ENCODE measurements at regions not wholly inside any gene's neighbourhood (a gene's known extent, or its start where the extent isn't known, plus 50 kb on each side); places are given as distances from the start of the nearest gene placed in this dataset.

DNA sequence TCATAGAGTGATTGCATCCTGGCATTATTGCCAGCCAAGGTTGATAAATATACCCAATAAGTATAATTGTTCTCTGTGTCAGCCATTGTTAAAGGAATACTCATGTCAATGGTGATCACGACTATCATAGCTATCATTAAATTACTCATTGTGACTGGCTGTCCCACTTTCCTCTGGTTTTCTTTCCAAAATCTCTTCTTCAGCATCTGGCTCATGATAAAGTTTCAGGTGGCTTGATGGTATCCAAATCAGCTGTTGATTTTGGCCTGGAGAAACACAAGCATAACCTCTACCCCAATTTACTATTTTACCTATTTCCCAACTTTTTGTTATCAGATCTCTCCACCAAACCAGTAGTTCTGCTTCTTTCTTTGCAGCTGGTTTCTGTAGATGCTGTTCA, 67.1 kb upstream of the SPIN2A start:
- Mint-ChIP-seq H3K36me3 (ENCODE audit: insufficient read depth in 1 of 3, low read depth in 3 of 3) (peaks cover 25 to 30% (median 26%) of the 10 kb centered on the region in 3 experiments), H3K27ac (no peak overlapping the region), H3K4me1 (peaks cover 0 to 4% of the 10 kb centered on the region in 2 experiments; a peak in 1 of 4 replicates), H3K4me3 (no peak overlapping the region), H3K27me3 (ENCODE audit: low read depth) (no peaks in the 10 kb centered on the region), H3K9me3 (peaks cover 72 to 77% of the 10 kb centered on the region in 2 experiments)
- Histone ChIP-seq H2BK20ac (ENCODE audit: low read depth, low read length, poor library complexity, severe bottlenecking) (no peak overlapping the region), H3K23ac (ENCODE audit: insufficient read length, low read depth, low read length) (no peak overlapping the region), H4K5ac (ENCODE audit: insufficient read length, low read depth, low read length) (no peak overlapping the region), H4K91ac (ENCODE audit: insufficient read length, low read depth, low read length) (no peak overlapping the region), H3K18ac (ENCODE audit: insufficient read length, low read depth, low read length) (no peak overlapping the region), H3K4me2 (ENCODE audit: insufficient read depth, insufficient read length, low read length) (no peak overlapping the region), H3K79me2 (ENCODE audit: insufficient read depth, low read length) (no peaks in the 10 kb centered on the region), H3K14ac (ENCODE audit: insufficient read depth, low read length) (no peak overlapping the region), H2AK5ac (ENCODE audit: insufficient read length, low read length) (no peak overlapping the region), H4K20me1 (ENCODE audit: control insufficient read depth, insufficient read depth, insufficient read length) (no peaks in the 10 kb centered on the region), H2BK120ac (ENCODE audit: low read depth, low read length, poor library complexity, severe bottlenecking) (no peak overlapping the region), H3K27ac (ENCODE audit: insufficient read length, low read depth, low read length) (no peak overlapping the region), H3K27me3 (ENCODE audit: insufficient read depth, low read length) (no peaks in the 10 kb centered on the region), H3K79me1 (ENCODE audit: insufficient read depth, low read depth, low read length, poor library complexity, severe bottlenecking) (peaks cover 3% of the 10 kb centered on the region), H3K4ac (ENCODE audit: low read depth, low read length) (no peak overlapping the region), H3T11ph (ENCODE audit: low read length) (no peak overlapping the region), H3K9me3 (ENCODE audit: control insufficient read depth, low read depth, low read length) (peaks cover 9% of the 10 kb centered on the region), H2BK15ac (ENCODE audit: low read depth, low read length) (no peak overlapping the region), H3K9ac (ENCODE audit: extremely low read depth, insufficient read length, low read length) (no peak overlapping the region), H2BK12ac (ENCODE audit: insufficient read length, low read depth, low read length) (no peak overlapping the region), H3K23me2 (ENCODE audit: insufficient read length, low read depth, low read length, poor library complexity, severe bottlenecking) (no peaks in the 10 kb centered on the region), H3K56ac (ENCODE audit: insufficient read length, low read depth, low read length) (no peak overlapping the region), H3K4me1 (ENCODE audit: insufficient read depth, low read length) (no peaks in the 10 kb centered on the region), H2BK5ac (ENCODE audit: insufficient read length, low read length) (no peak overlapping the region), H4K8ac (replicated peaks; ENCODE audit: insufficient read length, low read depth, low read length) (no peak overlapping the region), H2AFZ (ENCODE audit: low read length) (no peak overlapping the region)
- TF ChIP-seq, protein P1, sequence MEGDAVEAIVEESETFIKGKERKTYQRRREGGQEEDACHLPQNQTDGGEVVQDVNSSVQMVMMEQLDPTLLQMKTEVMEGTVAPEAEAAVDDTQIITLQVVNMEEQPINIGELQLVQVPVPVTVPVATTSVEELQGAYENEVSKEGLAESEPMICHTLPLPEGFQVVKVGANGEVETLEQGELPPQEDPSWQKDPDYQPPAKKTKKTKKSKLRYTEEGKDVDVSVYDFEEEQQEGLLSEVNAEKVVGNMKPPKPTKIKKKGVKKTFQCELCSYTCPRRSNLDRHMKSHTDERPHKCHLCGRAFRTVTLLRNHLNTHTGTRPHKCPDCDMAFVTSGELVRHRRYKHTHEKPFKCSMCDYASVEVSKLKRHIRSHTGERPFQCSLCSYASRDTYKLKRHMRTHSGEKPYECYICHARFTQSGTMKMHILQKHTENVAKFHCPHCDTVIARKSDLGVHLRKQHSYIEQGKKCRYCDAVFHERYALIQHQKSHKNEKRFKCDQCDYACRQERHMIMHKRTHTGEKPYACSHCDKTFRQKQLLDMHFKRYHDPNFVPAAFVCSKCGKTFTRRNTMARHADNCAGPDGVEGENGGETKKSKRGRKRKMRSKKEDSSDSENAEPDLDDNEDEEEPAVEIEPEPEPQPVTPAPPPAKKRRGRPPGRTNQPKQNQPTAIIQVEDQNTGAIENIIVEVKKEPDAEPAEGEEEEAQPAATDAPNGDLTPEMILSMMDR (conservative IDR thresholded peaks at IDR 0.05): no peak
- WGBS (ENCODE audit: extremely low coverage, insufficient read length, low lambda C conversion rate): no CpG with 5 or more reads among the region's 1 CpG
- DNase-seq: no peak

All from H9 (cell line).